ENCODE measurements at regions not wholly inside any gene's neighbourhood (a gene's known extent, or its start where the extent isn't known, plus 50 kb on each side); places are given as distances from the start of the nearest gene placed in this dataset.
"Not testable (repeated sequence)": the region's sequence is repeated elsewhere in the genome, so short reads cannot be mapped to it uniquely, and the experiment has no call there.

- DNase-seq (ENCODE audit: low spot score): no peak
Observed at GRCh38 chr7:12004581-12004980, 172.6 kb upstream of the THSD7A start.

- no peak for DNase-seq (ENCODE audit: low spot score)
Observed at GRCh38 chr7:12007576-12007975, 175.6 kb upstream of the THSD7A start.

GRCh38 chr7:12013983-12014382, 182.0 kb upstream of the THSD7A start:
- DNase-seq (ENCODE audit: low spot score): no peak

GRCh38 chr7:12016439-12016838, 184.4 kb upstream of the THSD7A start:
- DNase-seq (ENCODE audit: low spot score): no peak

GRCh38 chr7:12017046-12017445, 185.0 kb upstream of the THSD7A start:
- no peak for DNase-seq (ENCODE audit: low spot score)

- DNase-seq (ENCODE audit: low spot score): not testable (repeated sequence)
Observed at GRCh38 chr7:12022011-12022410, 189.1 kb upstream of the TMEM106B start.

GRCh38 chr7:12025246-12025645, 185.8 kb upstream of the TMEM106B start:
- DNase-seq (ENCODE audit: low spot score): no peak

GRCh38 chr7:12028508-12028907, 182.6 kb upstream of the TMEM106B start:
- DNase-seq (ENCODE audit: low spot score): no peak

GRCh38 chr7:12030116-12030515, 181.0 kb upstream of the TMEM106B start:
- no peak for DNase-seq (ENCODE audit: low spot score)

GRCh38 chr7:12031186-12031585, 179.9 kb upstream of the TMEM106B start:
- no peak for DNase-seq (ENCODE audit: low spot score)

- no peak for DNase-seq (ENCODE audit: low spot score)
Observed at GRCh38 chr7:12031638-12032037, 179.5 kb upstream of the TMEM106B start.

GRCh38 chr7:12032146-12032545, 178.9 kb upstream of the TMEM106B start:
- no peak for DNase-seq (ENCODE audit: low spot score)

- DNase-seq (ENCODE audit: low spot score): not testable (repeated sequence)
Observed at GRCh38 chr7:12043457-12043856, 167.6 kb upstream of the TMEM106B start.

- DNase-seq (ENCODE audit: low spot score): no peak
Observed at GRCh38 chr7:12052211-12052610, 158.9 kb upstream of the TMEM106B start.

- no peak for DNase-seq (ENCODE audit: low spot score)
Observed at GRCh38 chr7:12053561-12053960, 157.5 kb upstream of the TMEM106B start.

- DNase-seq (ENCODE audit: low spot score): no peak
Observed at GRCh38 chr7:12054830-12055229, 156.3 kb upstream of the TMEM106B start.

GRCh38 chr7:12056381-12056780, 154.7 kb upstream of the TMEM106B start:
- no peak for DNase-seq (ENCODE audit: low spot score)

GRCh38 chr7:12056977-12057376, 154.1 kb upstream of the TMEM106B start:
- no peak for DNase-seq (ENCODE audit: low spot score)

GRCh38 chr7:12062062-12062461, 149.0 kb upstream of the TMEM106B start:
- DNase-seq (ENCODE audit: low spot score): no peak

- no peak for DNase-seq (ENCODE audit: low spot score)
Observed at GRCh38 chr7:12064586-12065127, 146.4 kb upstream of the TMEM106B start.

GRCh38 chr7:12066004-12066403, 145.1 kb upstream of the TMEM106B start:
- no peak for DNase-seq (ENCODE audit: low spot score)

- no peak for DNase-seq (ENCODE audit: low spot score)
Observed at GRCh38 chr7:12066521-12066920, 144.6 kb upstream of the TMEM106B start.

GRCh38 chr7:12067156-12067831, 143.8 kb upstream of the TMEM106B start:
- DNase-seq (ENCODE audit: low spot score): peak; percentile 61

- DNase-seq (ENCODE audit: low spot score): no peak
Observed at GRCh38 chr7:12069757-12070156, 141.3 kb upstream of the TMEM106B start.

Measured in CD4-positive, alpha-beta T cell treated with Interleukin-6 at 100 ng/mL for 8 hours (primary cell).